ENCODE measurements at regions not wholly inside any gene's neighbourhood (a gene's known extent, or its start where the extent isn't known, plus 50 kb on each side); places are given as distances from the start of the nearest gene placed in this dataset.

DNA sequence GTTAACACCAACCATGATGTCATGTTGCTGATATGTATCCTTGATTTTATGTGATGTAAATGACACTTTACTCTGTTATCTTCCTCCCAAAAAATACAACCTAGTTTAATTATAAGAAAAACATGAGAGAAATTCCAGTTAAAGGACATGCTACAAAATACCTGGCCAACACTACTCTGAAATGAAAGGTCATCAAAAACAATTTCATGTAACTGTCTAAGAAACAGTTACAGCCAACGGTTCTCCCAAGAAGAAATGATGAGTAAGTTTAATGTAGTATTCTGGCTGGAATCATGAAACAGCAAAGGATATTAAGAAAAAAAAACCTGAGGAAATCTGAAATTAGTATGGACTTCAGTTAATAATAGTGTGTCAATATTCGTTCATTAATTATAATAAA is 653.3 kb upstream of the FOXG1 start:
- Histone ChIP-seq H3K27ac (no peak overlapping the region), H3K4me1 (no peaks in the 10 kb centered on the region), H3K4me2 (ENCODE audit: low read length) (no peak overlapping the region), H2AFZ (no peak overlapping the region), H3K9me3 (ENCODE audit: control insufficient read depth, low read length) (no peaks in the 10 kb centered on the region), H3K4me3 (ENCODE audit: low read depth, low read length) (no peak overlapping the region), H3K36me3 (ENCODE audit: control insufficient read depth, insufficient read depth, low read length) (no peaks in the 10 kb centered on the region), H3K79me2 (no peaks in the 10 kb centered on the region), H3K9ac (no peak overlapping the region), H3K27me3 (ENCODE audit: control insufficient read depth, insufficient read depth, low read length) (no peaks in the 10 kb centered on the region)
- TF ChIP-seq CTCF (IDR thresholded peaks at IDR 0.05), result no peak

GRCh38 chr14:28116716-28117115 is 649.9 kb upstream of the FOXG1 start:
- TF ChIP-seq CTCF (IDR thresholded peaks at IDR 0.05), result no peak
- no peak overlapping the region for H3K4me3 ChIP-seq (ENCODE audit: low read depth, low read length)
- H2AFZ ChIP-seq, result no peak overlapping the region
- no peaks in the 10 kb centered on the region for H3K36me3 ChIP-seq (ENCODE audit: control insufficient read depth, insufficient read depth, low read length)
- H3K79me2 ChIP-seq, result no peaks in the 10 kb centered on the region
- no peak overlapping the region for H3K27ac ChIP-seq
- no peaks in the 10 kb centered on the region for H3K4me1 ChIP-seq
- no peak overlapping the region for H3K4me2 ChIP-seq (ENCODE audit: low read length)
- no peaks in the 10 kb centered on the region for H3K27me3 ChIP-seq (ENCODE audit: control insufficient read depth, insufficient read depth, low read length)
- H3K9me3 ChIP-seq (ENCODE audit: control insufficient read depth, low read length), result no peaks in the 10 kb centered on the region
- H3K9ac ChIP-seq, result no peak overlapping the region

- Histone ChIP-seq H3K4me1 (no peaks in the 10 kb centered on the region), H3K4me3 (ENCODE audit: low read depth, low read length) (no peak overlapping the region), H3K36me3 (ENCODE audit: control insufficient read depth, insufficient read depth, low read length) (no peaks in the 10 kb centered on the region), H3K27ac (no peak overlapping the region), H3K79me2 (no peaks in the 10 kb centered on the region), H3K27me3 (ENCODE audit: control insufficient read depth, insufficient read depth, low read length) (no peaks in the 10 kb centered on the region), H3K9ac (no peak overlapping the region), H3K9me3 (ENCODE audit: control insufficient read depth, low read length) (no peaks in the 10 kb centered on the region), H3K4me2 (ENCODE audit: low read length) (no peak overlapping the region), H2AFZ (no peak overlapping the region)
- TF ChIP-seq CTCF (IDR thresholded peaks at IDR 0.05), result no peak
Measured at GRCh38 chr14:28119849-28120248, 646.7 kb upstream of the FOXG1 start.

- H3K9ac ChIP-seq, result no peak overlapping the region
- no peaks in the 10 kb centered on the region for H3K79me2 ChIP-seq
- no peak overlapping the region for H3K4me2 ChIP-seq (ENCODE audit: low read length)
- H3K9me3 ChIP-seq (ENCODE audit: control insufficient read depth, low read length), result no peaks in the 10 kb centered on the region
- no peak overlapping the region for H2AFZ ChIP-seq
- no peak overlapping the region for H3K4me3 ChIP-seq (ENCODE audit: low read depth, low read length)
- H3K36me3 ChIP-seq (ENCODE audit: control insufficient read depth, insufficient read depth, low read length), result no peaks in the 10 kb centered on the region
- no peaks in the 10 kb centered on the region for H3K4me1 ChIP-seq
- no peak overlapping the region for H3K27ac ChIP-seq
- H3K27me3 ChIP-seq (ENCODE audit: control insufficient read depth, insufficient read depth, low read length), result no peaks in the 10 kb centered on the region
- no peak for TF ChIP-seq CTCF (IDR thresholded peaks at IDR 0.05)
Measured at GRCh38 chr14:28120391-28120790, 646.2 kb upstream of the FOXG1 start.

- Histone ChIP-seq H3K4me2 (ENCODE audit: low read length) (no peak overlapping the region), H3K4me3 (ENCODE audit: low read depth, low read length) (no peak overlapping the region), H2AFZ (no peak overlapping the region), H3K27me3 (ENCODE audit: control insufficient read depth, insufficient read depth, low read length) (no peaks in the 10 kb centered on the region), H3K36me3 (ENCODE audit: control insufficient read depth, insufficient read depth, low read length) (no peaks in the 10 kb centered on the region), H3K9me3 (ENCODE audit: control insufficient read depth, low read length) (no peaks in the 10 kb centered on the region), H3K27ac (no peak overlapping the region), H3K79me2 (no peaks in the 10 kb centered on the region), H3K4me1 (no peaks in the 10 kb centered on the region), H3K9ac (no peak overlapping the region)
- no peak for TF ChIP-seq CTCF (IDR thresholded peaks at IDR 0.05)
Measured at GRCh38 chr14:28121512-28122297, 644.9 kb upstream of the FOXG1 start.

All from parathyroid adenoma (tissue), 2 donors.